ENCODE measurements at regions not wholly inside any gene's neighbourhood (a gene's known extent, or its start where the extent isn't known, plus 50 kb on each side); places are given as distances from the start of the nearest gene placed in this dataset.

DNA sequence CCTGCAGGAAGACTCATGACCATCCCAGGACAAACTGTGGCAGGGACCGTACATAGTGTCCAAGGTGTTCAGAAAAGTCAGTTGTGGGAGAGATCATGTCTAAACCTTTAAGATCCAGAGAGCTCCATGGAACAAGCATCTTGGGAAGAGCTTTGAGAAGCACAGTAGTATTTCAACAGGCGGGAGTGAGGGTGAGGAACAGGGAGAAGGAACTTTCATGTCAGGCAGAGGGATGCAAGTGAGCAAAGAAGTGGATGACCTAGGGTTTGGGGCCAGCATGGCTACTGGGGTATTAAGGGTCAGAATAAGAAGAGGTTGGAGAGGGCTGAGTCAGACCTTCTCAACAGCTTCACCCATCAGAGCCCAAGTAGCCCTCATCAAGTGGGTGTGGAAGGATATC, 147.9 kb upstream of the ETV3 start:
- DNase-seq (ENCODE audit: low read depth), result no peak
- H3K4me3 ChIP-seq (ENCODE audit: low read length), result no peak overlapping the region
- TF ChIP-seq, protein P1, sequence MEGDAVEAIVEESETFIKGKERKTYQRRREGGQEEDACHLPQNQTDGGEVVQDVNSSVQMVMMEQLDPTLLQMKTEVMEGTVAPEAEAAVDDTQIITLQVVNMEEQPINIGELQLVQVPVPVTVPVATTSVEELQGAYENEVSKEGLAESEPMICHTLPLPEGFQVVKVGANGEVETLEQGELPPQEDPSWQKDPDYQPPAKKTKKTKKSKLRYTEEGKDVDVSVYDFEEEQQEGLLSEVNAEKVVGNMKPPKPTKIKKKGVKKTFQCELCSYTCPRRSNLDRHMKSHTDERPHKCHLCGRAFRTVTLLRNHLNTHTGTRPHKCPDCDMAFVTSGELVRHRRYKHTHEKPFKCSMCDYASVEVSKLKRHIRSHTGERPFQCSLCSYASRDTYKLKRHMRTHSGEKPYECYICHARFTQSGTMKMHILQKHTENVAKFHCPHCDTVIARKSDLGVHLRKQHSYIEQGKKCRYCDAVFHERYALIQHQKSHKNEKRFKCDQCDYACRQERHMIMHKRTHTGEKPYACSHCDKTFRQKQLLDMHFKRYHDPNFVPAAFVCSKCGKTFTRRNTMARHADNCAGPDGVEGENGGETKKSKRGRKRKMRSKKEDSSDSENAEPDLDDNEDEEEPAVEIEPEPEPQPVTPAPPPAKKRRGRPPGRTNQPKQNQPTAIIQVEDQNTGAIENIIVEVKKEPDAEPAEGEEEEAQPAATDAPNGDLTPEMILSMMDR (conservative IDR thresholded peaks at IDR 0.05; ENCODE audit: low read length), result no peak

DNA sequence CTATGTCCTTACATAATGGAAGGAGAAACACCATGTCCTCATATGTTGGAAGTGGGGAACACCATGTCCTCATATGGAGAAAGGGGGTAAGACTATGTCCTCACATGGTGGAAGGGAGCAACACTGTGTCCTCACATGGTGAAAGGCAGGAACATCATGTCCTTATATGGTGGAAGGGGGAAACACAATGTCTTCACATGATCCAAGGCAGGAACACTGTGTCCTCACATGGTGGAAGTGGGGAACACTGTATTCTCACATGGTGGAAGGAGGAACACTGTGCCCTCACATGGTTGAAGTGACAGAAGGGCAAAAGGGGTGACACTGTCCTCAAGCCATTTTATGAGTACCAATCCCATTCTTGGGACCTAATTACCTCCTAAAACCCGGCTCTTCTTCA, 146.3 kb upstream of the ETV3 start:
- TF ChIP-seq, protein P1 (conservative IDR thresholded peaks at IDR 0.05; ENCODE audit: low read length), result no peak
- H3K4me3 ChIP-seq (ENCODE audit: low read length), result no peak overlapping the region

DNA sequence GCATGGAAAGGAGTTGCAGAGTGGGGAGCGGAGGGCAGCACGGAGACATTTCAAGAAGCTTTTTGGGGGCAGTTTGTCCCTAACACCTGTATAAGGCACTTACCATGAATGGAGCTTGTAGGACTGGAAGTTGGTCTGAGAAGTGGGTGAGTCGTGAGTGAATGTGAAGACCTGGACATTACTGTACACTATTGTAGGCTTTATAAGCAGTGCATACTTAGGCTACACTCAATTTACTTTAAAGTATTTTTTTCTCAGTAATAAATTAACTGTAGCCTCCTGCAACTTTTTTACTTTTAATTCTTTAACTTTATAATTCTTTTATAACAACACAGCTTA, 141.6 kb upstream of the ETV3 start:
- TF ChIP-seq, protein P1 (conservative IDR thresholded peaks at IDR 0.05; ENCODE audit: low read length), result no peak
- no peak for DNase-seq (ENCODE audit: low read depth)
- no peak overlapping the region for H3K4me3 ChIP-seq (ENCODE audit: low read length)

More for the DNA sequence above, 146.3 kb upstream of the ETV3 start:
- no peak for DNase-seq (ENCODE audit: low read depth)

DNA sequence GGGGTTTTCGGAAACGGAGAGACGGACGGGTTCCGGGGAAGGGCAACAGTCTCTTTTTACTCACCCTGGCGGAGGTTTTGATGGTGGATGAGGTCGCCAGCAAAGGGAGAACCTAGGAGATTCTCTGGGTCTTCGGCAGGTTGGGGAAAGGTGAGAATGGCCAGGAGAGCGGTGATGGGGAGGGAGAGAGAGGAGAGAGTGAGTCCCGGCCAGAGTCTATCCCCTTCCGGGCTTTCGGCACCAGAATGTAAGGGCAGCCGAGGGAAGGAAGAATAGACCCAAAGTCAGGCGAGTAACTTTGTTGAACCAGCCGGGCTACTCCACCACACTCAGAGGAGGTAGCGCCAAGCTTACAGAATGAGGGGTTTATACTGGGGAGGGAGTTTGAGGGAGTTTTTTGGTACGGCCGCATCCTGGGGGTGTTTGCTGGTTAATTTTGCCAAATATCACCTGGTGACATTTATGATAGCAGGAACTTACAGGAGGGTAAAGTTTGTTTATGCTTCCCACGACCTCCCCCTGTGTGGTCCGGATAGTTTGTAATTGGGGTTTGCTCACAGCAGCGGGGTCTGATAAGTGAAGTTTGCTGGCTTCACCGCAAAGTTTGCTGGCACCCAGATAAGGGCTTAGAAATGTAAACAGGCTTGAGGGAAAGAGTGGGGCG, 141.1 kb upstream of the ETV3 start:
- TF ChIP-seq, protein P1 (conservative IDR thresholded peaks at IDR 0.05; ENCODE audit: low read length), result no peak
- no peak for DNase-seq (ENCODE audit: low read depth)
- no peak overlapping the region for H3K4me3 ChIP-seq (ENCODE audit: low read length)

DNA sequence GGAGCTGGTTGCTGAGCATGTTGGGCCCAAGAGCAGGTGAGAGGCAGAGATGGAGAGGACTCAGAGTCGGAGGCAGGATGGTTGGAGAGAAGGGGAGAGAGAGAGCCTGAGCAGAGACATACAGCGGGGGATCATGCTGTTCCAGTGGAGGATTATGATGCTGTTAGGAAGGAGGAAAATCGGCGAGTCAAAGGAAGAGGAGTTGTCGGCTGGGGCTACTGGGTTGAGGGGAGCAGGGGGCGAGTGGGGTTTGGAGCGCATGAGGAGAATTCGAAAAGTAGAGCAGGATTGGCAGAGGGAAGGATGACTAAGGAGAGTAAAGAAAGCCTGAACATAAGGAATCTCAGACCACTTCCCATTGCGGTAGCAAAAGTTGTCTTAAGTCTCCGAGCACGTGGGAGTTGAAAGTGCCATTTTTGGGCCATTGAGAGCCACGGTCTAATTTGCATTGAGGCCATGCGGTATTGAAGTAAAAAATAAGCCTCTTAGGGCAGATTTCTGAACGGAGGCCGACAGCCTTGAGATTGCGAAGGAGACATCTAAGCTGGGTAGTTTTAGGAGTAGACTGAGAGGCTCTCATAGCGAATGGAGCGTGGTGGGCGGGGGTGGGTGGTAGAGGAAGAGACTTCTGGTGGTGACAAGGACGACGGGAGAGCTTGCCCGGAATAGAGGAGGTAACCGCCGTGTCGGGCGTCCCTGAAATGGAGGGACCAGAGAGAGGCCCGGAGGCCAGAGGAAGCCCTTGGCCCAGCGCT, 140.4 kb upstream of the ETV3 start:
- TF ChIP-seq, protein P1 (conservative IDR thresholded peaks at IDR 0.05; ENCODE audit: low read length), result no peak
- no peak for DNase-seq (ENCODE audit: low read depth)

DNA sequence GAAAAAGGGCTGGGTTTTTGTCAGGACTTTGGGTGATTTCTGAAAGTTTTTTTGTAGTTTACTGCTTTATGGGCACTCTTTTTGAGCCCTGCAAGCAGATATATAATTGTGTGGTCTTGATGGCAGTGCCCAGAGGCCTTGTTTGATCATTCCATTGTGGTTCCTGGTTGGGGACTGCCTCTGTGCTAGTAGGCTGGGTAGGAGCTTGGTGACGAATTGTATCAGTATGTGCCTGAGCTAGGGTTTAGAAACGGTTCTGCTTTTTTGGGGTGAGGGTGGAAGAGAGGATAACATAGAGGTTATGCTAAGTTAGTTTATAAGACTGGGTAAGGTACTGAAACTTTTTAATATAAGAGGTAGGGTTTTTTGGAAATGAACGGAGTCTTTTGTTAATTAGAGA, 139.7 kb upstream of the ETV3 start:
- TF ChIP-seq, protein P1 (conservative IDR thresholded peaks at IDR 0.05; ENCODE audit: low read length), result no peak
- DNase-seq (ENCODE audit: low read depth), result no peak
- H3K4me3 ChIP-seq (ENCODE audit: low read length), result no peak overlapping the region

More for the DNA sequence above, 140.4 kb upstream of the ETV3 start:
- H3K4me3 ChIP-seq (ENCODE audit: low read length), result no peak overlapping the region

DNA sequence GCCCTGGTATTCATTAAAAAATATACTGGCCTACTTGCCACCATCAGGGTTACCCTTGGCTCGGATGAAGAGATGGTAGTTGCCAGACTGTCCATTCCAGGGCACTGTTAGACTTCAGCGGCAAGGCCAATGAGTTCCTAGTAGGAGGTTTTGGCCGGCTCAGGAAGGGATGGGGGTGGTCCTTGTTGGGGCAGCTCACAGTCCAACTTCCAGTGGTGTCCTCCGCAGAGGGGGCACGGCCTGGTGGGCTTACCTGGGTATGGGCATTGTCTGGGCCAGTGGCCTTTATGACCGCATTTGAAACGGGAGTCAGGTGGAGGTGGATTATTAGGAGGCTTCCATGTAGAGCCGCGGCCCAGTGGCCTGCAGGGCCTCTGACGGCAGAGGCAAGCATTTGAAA, 139.1 kb upstream of the ETV3 start:
- H3K4me3 ChIP-seq (ENCODE audit: low read length), result no peak overlapping the region
- DNase-seq (ENCODE audit: low read depth), result no peak

More for the DNA sequence above, 139.1 kb upstream of the ETV3 start:
- TF ChIP-seq, protein P1 (conservative IDR thresholded peaks at IDR 0.05; ENCODE audit: low read length), result no peak

Measured in AG10803 (cell line).